22Rv1 (cell line): ENCODE measurements at regions not wholly inside any gene's neighbourhood (a gene's known extent, or its start where the extent isn't known, plus 50 kb on each side); places are given as distances from the start of the nearest gene placed in this dataset.
A peak's percentile ranks its signal among the peaks of the same experiment; 100 is the strongest.

Experiments used
- H3K27ac ChIP-seq: fragments of 450-650 bp; 2 replicates; pipeline ENCODE4 v1.5.1; 2017
- CTCF ChIP-seq: fragments of 450-650 bp; IDR thresholded peaks from 2 replicates; pipeline ENCODE4 v1.5.1; 2017; ENCODE audit warnings: mild to moderate bottlenecking
- ZFX ChIP-seq: fragments of 450-650 bp; IDR thresholded peaks from 2 replicates; pipeline ENCODE4 v1.6.1; 2017; ENCODE audit warnings: antibody characterized with exemption, borderline replicate concordance

GRCh38 chr20:61115364-61116065, 136.5 kb upstream of the CDH4 start:
- TF ChIP-seq CTCF (no peak), ZFX (no peak)

DNA sequence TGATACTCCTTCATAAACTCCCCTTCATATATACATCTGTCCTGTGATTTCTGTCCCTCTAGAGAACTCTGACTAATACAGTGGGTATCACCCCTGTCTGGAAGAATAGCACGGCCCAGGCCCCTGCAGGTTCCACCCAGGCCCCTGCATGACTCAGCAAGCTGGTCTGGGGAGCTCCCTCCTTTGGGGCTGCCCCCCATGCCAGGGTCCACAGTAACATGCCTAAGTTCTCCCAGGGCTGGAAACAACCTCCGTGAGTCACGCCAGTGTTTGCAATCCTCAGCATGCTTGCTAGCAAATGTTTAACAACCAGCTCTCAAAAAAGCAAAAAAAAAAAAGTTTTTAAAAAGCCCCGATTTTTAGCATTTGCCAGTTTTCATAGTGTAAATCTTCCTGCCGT, 134.3 kb upstream of the CDH4 start:
- H3K27ac ChIP-seq, result no peak overlapping the region
- TF ChIP-seq CTCF (no peak), ZFX (no peak)

More at GRCh38 chr20:61115364-61116065, 136.5 kb upstream of the CDH4 start:
- H3K27ac ChIP-seq, result no peak overlapping the region

- H3K27ac ChIP-seq, result no peak overlapping the region
- TF ChIP-seq ZFX (no peak), CTCF (no peak)
Measured at GRCh38 chr20:61118429-61119224, 133.4 kb upstream of the CDH4 start.

DNA sequence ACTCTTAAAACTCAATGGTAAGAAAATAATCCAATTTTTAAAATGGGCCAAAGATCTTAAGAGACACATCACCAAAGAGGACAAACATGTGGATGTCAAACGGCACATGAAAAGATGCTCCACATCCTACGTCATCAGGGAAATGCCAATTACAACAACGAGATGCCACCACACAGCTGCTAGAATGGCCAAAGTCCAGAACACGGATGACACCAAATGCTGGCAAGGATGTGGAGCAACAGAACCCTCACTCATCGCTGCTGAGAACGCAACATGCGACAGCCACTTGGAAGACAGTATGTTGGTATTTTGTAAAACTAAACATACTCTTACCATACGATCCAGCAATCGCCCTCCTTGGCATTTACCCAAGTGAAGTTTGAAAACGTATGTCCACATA, 132.8 kb upstream of the CDH4 start:
- no peak for TF ChIP-seq ZFX
- no peak for TF ChIP-seq CTCF
- H3K27ac ChIP-seq, result no peak overlapping the region

DNA sequence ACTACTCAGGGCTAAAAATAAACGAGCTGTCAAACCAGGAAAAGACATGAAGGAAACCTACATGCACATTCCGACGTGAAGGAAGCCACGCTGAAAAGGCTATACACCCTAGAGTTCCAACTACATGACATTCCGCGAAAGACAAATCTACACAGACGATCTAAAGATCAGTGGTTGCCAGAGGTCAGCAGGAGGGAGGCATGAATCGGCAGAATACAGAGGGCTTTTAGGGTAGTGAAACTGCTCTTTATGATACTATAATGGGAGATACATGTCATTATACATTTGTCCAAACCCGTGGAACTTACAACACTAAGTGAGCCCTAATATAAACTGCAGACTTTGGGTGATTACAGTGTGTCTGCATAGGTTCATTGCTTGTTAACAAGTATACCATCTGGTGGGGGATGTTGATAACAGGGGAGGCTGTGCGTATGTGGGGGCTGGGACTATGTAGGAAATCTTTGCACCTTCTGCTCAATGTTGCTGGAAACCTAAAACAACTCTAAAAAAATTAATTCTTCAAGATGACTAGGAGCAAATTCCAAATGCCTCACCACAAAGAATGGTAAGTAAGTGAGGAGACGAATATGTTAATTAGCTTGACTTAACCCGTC, 132.2 kb upstream of the CDH4 start:
- H3K27ac ChIP-seq, result no peak overlapping the region
- no peak for TF ChIP-seq CTCF
- no peak for TF ChIP-seq ZFX

DNA sequence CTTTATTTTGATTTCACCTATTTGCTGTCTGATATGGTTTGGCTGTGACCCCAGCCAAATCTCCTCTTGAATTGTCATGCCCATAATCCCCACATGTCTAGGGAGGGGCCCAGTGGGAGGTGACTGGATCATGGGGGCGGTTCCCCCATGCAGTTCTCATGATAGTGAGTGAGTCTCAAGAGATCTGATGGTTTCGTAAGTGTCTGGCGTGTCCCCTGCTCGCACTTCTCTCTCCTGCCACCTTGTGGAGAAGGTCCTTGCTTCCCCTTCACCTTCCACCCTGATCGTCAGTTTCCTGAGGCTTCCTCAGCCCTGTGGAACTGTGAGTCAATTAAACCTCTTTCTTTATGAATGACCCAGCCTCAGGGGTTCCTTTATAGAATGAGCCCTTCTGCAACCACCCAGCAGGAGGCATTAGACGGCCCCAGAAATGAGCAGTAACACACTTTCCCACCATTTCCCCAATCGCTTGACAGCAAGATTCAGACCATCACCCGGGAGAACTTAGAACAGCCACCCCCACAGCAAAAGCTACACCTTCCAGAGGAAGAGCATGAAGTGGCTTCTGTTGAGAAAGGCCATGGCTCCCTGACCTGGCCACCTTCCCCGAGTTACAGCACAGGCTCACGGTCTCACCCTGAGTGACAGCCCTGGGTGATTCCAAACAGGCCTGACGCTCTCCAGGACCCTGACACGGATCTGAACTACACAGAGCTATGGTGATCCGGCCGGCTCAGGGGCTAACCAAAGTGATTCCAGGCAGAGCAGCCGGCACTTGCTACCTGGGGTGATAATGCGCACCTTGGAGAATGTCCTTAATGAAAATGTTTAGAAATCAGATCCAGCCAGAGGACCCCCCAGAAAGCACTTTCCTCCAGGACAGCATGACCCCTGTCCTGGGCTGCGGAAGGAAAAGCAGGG, 131.2 kb upstream of the CDH4 start:
- TF ChIP-seq CTCF (peak; percentile 74), ZFX (no peak)
- H3K27ac ChIP-seq, result no peak overlapping the region
